Uterus (tissue), 2 donors: ENCODE measurements at regions not wholly inside any gene's neighbourhood (a gene's known extent, or its start where the extent isn't known, plus 50 kb on each side); places are given as distances from the start of the nearest gene placed in this dataset.

ENCODE experiments used
- CTCF ChIP-seq, 4 experiments: fragments of 200-600 bp in 2 of 4; fragments of 450-650 bp in 2 of 4; sonication (generic) in 2 of 4; IDR thresholded peaks; one replicate each; pipeline ENCODE4 v1.5.1; 2016 to 2019; ENCODE audit warnings: antibody characterized with exemption in 4 of 4, mild to moderate bottlenecking in 2 of 4, moderate library complexity in 1 of 4
- POLR2A ChIP-seq, 2 donors: fragments of 450-650 bp; IDR thresholded peaks; one replicate each; pipeline ENCODE4 v1.6.1; 2016; ENCODE audit warnings: antibody characterized with exemption in 2 of 2, mild to moderate bottlenecking in 1 of 2, moderate library complexity in 1 of 2

- no peak for TF ChIP-seq CTCF (IDR thresholded peaks at IDR 0.05)
- TF ChIP-seq POLR2A (IDR thresholded peaks at IDR 0.05): no peak
Observed at GRCh38 chr11:129536338-129536737, 160.7 kb downstream of the BARX2 start.
